Right cardiac atrium (tissue), 5 donors: ENCODE measurements at regions not wholly inside any gene's neighbourhood (a gene's known extent, or its start where the extent isn't known, plus 50 kb on each side); places are given as distances from the start of the nearest gene placed in this dataset.

Source experiments
- ATAC-seq, 2 donors: fragments of 200-7000 bp; cut with Tn5 transposase; one replicate each; pipeline versions ENCODE4 v1.8.0 to v1.9.1; 2020; ENCODE audit warnings: moderate library complexity in 2 of 2, mild to moderate bottlenecking in 1 of 2
- DNase-seq, 3 donors: peaks; one replicate each; pipeline ENCODE4 v3.0.0-alpha.2; 2020
- H3K27ac ChIP-seq: one replicate; pipeline ENCODE4 v1.5.1; 2013; ENCODE audit warnings: mild to moderate bottlenecking, low read length, control low read depth, moderate library complexity
- H3K27me3 ChIP-seq: one replicate; pipeline ENCODE4 v1.6.1; 2013; ENCODE audit not compliant: control insufficient read depth, insufficient read depth
- H3K4me1 ChIP-seq: one replicate; pipeline ENCODE4 v1.6.1; 2013; ENCODE audit warnings: low read length; ENCODE audit not compliant: control insufficient read depth, insufficient read depth
- H3K4me3 ChIP-seq: one replicate; pipeline ENCODE4 v1.5.1; 2013; ENCODE audit warnings: low read length, control low read depth
- H3K9me3 ChIP-seq: one replicate; pipeline ENCODE4 v1.6.1; 2013; ENCODE audit warnings: low read length; ENCODE audit not compliant: control insufficient read depth
- WGBS: extraction: QIAGEN DNeasy Blood & Tissue Kit; methylation state at CpG from one replicate; pipeline ENCODE4 v1.1.7; 2013; 5-methylcytosine and 5-hydroxymethylcytosine counted together
- intact Hi-C, 4 donors: fragments of 100-400 bp; cut with DNase I; formaldehyde crosslinking; loops; one replicate each; pipeline versions ENCODE4 v1.11.0 to v1.14.0; 2022 to 2023
- donor health status: healthy with polysubstance abuse.
- donor health status: DM: no; HTN: yes; CAD: no.
- donor health status: DM: no; HTN: no; CAD: no.
- donor health status: DM: no; HTN: yes; CAD: no; lungs with severe emphysema.
- donor health status: DM: yes; HTN: yes; CAD: no.

GRCh38 chr4:83170952-83171399, 56.4 kb upstream of the PLAC8 start:
- H3K9me3 ChIP-seq: no peaks in the 10 kb centered on the region
- no peak overlapping the region for H3K4me3 ChIP-seq
- no peak overlapping the region for H3K27ac ChIP-seq
- DNase-seq: no peak
- WGBS: 59% methylated on average over 4 of the region's 4 CpGs
- ATAC-seq: no peak
- H3K4me1 ChIP-seq: no peaks in the 10 kb centered on the region
- intact Hi-C loops: no loop called here
- H3K27me3 ChIP-seq: no peaks in the 10 kb centered on the region
